ENCODE measurements at regions not wholly inside any gene's neighbourhood (a gene's known extent, or its start where the extent isn't known, plus 50 kb on each side); places are given as distances from the start of the nearest gene placed in this dataset.

GRCh38 chr5:109594217-109594616, 95.5 kb upstream of the MAN2A1 start:
- H3K36me3 ChIP-seq (ENCODE audit: control insufficient read depth in 2 of 2, insufficient read depth in 1 of 2, low read length in 2 of 2) = no peaks in the 10 kb centered on the region
- H3K27ac ChIP-seq (ENCODE audit: extremely low read depth, low read depth, low read length) = no peak overlapping the region
- ChIA-PET POLR2A (no interaction called here), CTCF (no interaction called here)
- no peaks in the 10 kb centered on the region for H3K9me3 ChIP-seq (ENCODE audit: control insufficient read depth, insufficient read depth, low read depth, low read length)
- H3K4me3 ChIP-seq (ENCODE audit: low read depth, low read length) = no peak overlapping the region
- TF ChIP-seq ZNF785 (tag by site-specific recombination; IDR thresholded peaks at IDR 0.05) (no peak), ZNF768 (tag by site-specific recombination; IDR thresholded peaks at IDR 0.05) (no peak), ZNF391 (tag by site-specific recombination; IDR thresholded peaks at IDR 0.05; ENCODE audit: borderline replicate concordance, low read depth) (no peak), ZSCAN5A (tag by site-specific recombination; IDR thresholded peaks at IDR 0.05) (no peak), ZNF362 (tag by site-specific recombination; IDR thresholded peaks at IDR 0.05) (no peak), SP2 (tag by site-specific recombination; IDR thresholded peaks at IDR 0.05) (no peak), YY1 (tag by site-specific recombination; IDR thresholded peaks at IDR 0.05) (no peak), ZNF488 (tag by site-specific recombination; IDR thresholded peaks at IDR 0.05) (no peak), ZNF202 (tag by site-specific recombination; IDR thresholded peaks at IDR 0.05; ENCODE audit: borderline replicate concordance) (no peak), ZBTB48 (tag by site-specific recombination; IDR thresholded peaks at IDR 0.05) (no peak), AEBP2 (tag by site-specific recombination; IDR thresholded peaks at IDR 0.05; ENCODE audit: borderline replicate concordance) (no peak), PRDM1 (tag by site-specific recombination; IDR thresholded peaks at IDR 0.05) (no peak), ZNF449 (tag by site-specific recombination; IDR thresholded peaks at IDR 0.05) (no peak), ZNF23 (tag by site-specific recombination; IDR thresholded peaks at IDR 0.05; ENCODE audit: borderline replicate concordance) (no peak), ZNF221 (tag by site-specific recombination; IDR thresholded peaks at IDR 0.05; ENCODE audit: borderline replicate concordance) (no peak), ZNF530 (tag by site-specific recombination; IDR thresholded peaks at IDR 0.05; ENCODE audit: low read depth) (no peak)
- H3K4me1 ChIP-seq (ENCODE audit: control insufficient read depth, insufficient read depth, low read length) = no peaks in the 10 kb centered on the region

- H3K27ac ChIP-seq (ENCODE audit: extremely low read depth, low read depth, low read length) = no peak overlapping the region
- no peaks in the 10 kb centered on the region for H3K4me1 ChIP-seq (ENCODE audit: control insufficient read depth, insufficient read depth, low read length)
- POLR2A ChIA-PET = no interaction called here
- H3K36me3 ChIP-seq (ENCODE audit: control insufficient read depth in 2 of 2, insufficient read depth in 1 of 2, low read length in 2 of 2) = no peaks in the 10 kb centered on the region
- H3K4me3 ChIP-seq (ENCODE audit: low read depth, low read length) = no peak overlapping the region
- CTCF ChIA-PET = interaction anchor here (0.6 kb wide), 1 partner anchor 1331 kb away, joined by 4 read pairs; no protein-coding TSS in a partner anchor
- TF ChIP-seq ZNF664 (tag by site-specific recombination; IDR thresholded peaks at IDR 0.05) (no peak), ATF2 (tag by site-specific recombination; IDR thresholded peaks at IDR 0.05; ENCODE audit: low read depth) (no peak)
- H3K9me3 ChIP-seq (ENCODE audit: control insufficient read depth, insufficient read depth, low read depth, low read length) = no peaks in the 10 kb centered on the region
These were observed 98.9 kb upstream of the MAN2A1 start for GRCh38 chr5:109590799-109591198.
